ENCODE measurements at regions not wholly inside any gene's neighbourhood (a gene's known extent, or its start where the extent isn't known, plus 50 kb on each side); places are given as distances from the start of the nearest gene placed in this dataset.

DNA sequence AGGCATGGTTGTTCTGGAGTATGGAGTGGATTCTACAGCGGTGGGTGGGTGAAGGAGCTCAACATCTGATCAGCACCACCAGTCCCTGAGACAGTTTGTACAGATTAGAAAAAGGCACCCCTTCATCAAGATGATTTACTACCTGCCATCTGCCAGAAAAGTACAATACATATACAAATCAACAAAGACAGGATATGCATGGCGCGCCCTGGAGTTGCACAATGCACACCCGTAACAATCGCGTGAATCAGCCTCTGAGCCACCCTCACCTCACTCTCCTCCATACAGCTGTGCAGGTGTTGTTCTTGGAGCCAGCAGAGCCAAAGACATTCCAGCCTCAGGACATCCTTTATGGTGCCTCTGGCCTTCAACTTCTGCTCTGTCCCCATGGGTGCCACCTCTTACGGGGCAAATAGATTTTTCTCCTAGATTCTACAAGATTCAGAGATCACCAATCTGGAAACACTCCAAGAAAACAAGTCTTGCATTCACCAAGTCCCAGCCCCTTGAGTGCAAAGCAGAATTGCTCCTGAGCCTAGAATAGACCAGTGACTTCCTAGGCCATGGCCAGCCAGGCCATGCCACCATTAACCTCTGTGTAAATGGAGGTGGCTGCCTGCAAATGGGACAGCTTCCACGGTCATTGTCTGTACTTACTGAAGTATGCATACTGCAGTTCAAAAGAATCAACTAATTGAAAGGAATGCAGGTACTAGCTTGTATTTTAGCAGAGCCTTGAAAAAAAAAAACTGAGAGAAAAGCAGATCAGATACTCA, 490.9 kb downstream of the SOX6 start:
- FAIRE-seq = no peak
- no peak for TF ChIP-seq CTCF (IDR thresholded peaks at IDR 0.05; ENCODE audit: insufficient read depth, missing control alignments)
- no peak for DNase-seq (ENCODE audit: insufficient read length, low spot score)

DNA sequence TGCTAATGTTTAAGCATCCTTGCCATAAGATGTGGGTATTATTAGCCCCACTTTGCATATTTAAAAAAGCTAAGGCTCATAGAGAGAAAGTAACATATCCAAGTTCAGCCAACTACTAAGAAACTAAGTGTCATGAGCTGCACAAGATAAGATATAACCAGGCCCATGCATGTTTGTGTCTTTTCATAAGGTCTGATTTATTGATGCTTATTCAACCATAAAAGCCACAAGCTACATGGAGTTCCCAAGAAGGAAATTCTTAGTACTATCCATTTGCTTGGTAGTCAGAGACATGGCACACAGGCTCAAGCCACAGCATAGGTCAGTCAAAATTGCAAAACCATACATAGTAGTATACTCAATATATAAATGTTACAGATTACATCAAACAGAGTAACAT, 488.5 kb downstream of the SOX6 start:
- no peak for DNase-seq (ENCODE audit: insufficient read length, low spot score)
- TF ChIP-seq CTCF (IDR thresholded peaks at IDR 0.05; ENCODE audit: insufficient read depth, missing control alignments) = no peak
- FAIRE-seq = no peak

GRCh38 chr11:15870911-15871310, 485.4 kb downstream of the SOX6 start:
- no peak for TF ChIP-seq CTCF (IDR thresholded peaks at IDR 0.05; ENCODE audit: insufficient read depth, missing control alignments)
- DNase-seq (ENCODE audit: insufficient read length, low spot score) (no peak), FAIRE-seq (no peak)

DNA sequence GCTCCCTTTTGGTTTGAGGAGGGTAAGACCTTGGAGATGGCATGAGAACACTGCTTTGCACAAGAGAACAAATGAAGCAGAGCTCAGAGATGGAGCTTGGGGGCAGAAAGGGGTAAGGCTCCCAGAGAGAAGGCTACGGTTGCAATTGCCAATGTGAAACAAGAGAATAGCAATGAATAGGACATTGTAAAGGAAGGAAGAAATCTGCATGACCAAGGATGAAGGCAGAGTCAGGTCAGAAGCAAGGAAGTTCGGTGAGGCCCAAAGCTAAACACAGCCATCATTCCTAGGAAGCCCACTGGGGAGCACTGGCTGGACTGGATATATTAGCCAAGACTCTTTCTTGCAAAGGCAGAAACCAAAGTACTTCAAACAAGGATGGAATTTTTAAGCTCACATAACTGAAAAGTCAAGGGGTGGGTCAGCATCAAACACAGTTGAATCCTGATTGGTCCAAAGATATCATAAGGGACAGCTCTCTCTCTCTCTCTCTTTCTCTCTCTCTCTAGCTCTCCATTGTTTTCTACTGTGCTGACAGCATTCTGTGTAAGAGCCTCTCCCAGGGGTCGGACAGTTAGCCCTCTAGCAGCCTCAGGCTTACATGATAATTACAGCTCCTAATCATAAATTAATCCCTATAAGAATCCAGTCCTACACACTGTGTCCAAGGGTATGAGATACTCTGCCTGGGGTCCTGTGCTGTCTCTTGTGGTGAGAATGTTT, 484.3 kb downstream of the SOX6 start:
- TF ChIP-seq CTCF (IDR thresholded peaks at IDR 0.05; ENCODE audit: insufficient read depth, missing control alignments) = no peak
- DNase-seq (ENCODE audit: insufficient read length, low spot score) (no peak), FAIRE-seq (no peak)

DNA sequence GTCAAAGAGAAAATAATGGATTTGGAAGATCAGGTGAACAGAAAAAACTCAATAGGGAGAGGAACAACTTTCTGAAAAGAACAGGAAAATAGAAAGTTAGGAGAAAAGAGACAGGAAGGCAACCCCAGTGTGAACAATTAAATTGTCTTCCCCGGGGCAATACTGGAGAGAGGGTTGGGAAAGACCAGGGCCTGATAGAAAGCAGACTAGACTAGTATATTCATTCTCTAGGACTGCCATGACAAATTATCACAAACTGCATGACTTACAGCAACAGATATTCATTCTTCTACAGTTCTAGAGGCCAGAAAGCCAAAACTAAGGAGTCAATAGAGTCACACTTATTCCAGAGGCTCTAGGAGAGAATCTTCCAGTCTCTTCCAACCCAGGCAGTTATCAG, 482.8 kb downstream of the SOX6 start:
- FAIRE-seq = no peak

GRCh38 chr11:15874704-15875103, 481.6 kb downstream of the SOX6 start:
- DNase-seq (ENCODE audit: insufficient read length, low spot score) = no peak
- FAIRE-seq = no peak
- no peak for TF ChIP-seq CTCF (IDR thresholded peaks at IDR 0.05; ENCODE audit: insufficient read depth, missing control alignments)

More for the DNA sequence above, 482.8 kb downstream of the SOX6 start:
- DNase-seq (ENCODE audit: insufficient read length, low spot score) = no peak
- TF ChIP-seq CTCF (IDR thresholded peaks at IDR 0.05; ENCODE audit: insufficient read depth, missing control alignments) = no peak

DNA sequence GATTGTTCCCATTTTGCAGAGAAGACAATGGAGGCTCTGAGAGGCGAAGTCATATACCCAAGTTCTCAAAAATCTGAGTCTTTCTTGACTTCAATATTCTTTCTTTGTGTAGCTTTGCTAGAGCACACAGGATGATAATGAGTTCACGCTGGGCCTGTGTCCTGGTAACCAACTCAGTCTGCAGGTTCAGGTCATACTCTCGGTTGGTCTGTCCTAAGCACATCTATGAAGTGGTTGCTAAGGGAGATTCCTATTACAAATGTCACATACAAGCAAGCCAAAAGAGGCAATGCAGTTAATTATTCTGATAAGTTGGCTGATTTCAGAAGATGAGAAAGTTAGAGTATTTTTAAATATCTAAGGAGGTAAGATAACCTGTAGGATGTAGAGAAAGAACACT, 481.0 kb downstream of the SOX6 start:
- no peak for TF ChIP-seq CTCF (IDR thresholded peaks at IDR 0.05; ENCODE audit: insufficient read depth, missing control alignments)
- FAIRE-seq (no peak), DNase-seq (ENCODE audit: insufficient read length, low spot score) (no peak)
